ENCODE measurements at regions not wholly inside any gene's neighbourhood (a gene's known extent, or its start where the extent isn't known, plus 50 kb on each side); places are given as distances from the start of the nearest gene placed in this dataset.
"Not testable (repeated sequence)": the region's sequence is repeated elsewhere in the genome, so short reads cannot be mapped to it uniquely, and the experiment has no call there.

DNA sequence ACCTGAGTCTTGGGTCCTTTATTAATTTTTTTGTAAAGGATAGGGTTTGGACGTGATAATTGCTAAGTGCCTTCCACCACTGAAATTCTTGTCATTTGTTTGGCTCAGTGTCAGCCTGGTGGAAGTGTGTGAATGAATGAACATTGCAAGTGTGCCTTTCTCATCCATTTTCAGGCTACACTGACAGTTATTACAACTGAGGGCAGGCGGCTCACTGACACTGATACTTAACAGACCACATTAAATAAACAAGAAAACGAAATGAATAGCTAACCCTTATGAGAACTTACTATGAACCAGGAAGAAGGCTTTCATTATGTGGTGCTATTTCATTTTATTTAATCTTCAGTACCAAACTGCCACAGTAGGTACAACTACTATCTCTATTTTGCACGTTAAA lies 188.8 kb upstream of the CRBN start:
- H3K27ac ChIP-seq: no peak overlapping the region
- TF ChIP-seq, protein P1, sequence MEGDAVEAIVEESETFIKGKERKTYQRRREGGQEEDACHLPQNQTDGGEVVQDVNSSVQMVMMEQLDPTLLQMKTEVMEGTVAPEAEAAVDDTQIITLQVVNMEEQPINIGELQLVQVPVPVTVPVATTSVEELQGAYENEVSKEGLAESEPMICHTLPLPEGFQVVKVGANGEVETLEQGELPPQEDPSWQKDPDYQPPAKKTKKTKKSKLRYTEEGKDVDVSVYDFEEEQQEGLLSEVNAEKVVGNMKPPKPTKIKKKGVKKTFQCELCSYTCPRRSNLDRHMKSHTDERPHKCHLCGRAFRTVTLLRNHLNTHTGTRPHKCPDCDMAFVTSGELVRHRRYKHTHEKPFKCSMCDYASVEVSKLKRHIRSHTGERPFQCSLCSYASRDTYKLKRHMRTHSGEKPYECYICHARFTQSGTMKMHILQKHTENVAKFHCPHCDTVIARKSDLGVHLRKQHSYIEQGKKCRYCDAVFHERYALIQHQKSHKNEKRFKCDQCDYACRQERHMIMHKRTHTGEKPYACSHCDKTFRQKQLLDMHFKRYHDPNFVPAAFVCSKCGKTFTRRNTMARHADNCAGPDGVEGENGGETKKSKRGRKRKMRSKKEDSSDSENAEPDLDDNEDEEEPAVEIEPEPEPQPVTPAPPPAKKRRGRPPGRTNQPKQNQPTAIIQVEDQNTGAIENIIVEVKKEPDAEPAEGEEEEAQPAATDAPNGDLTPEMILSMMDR (conservative IDR thresholded peaks at IDR 0.05): no peak
- TF ChIP-seq ZFX (IDR thresholded peaks at IDR 0.05): no peak

DNA sequence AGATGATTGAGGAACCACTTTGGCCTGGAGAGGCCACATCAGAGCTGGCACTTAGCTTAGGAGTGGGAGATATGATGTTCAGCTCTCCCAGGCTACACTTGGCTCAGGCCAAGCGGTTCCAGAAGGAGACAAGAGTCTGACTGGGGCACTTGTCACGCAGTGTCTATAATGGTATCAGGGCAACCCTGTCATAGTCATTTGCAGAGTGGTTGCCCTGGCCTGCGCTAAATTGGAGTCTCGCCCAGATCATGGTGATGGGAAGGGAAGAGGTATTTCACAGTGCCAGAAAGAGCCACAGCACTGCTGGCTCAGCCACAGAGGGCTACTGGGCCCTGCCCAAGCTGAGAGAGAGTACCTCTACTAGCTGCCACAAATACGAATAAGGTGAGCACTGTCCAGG lies 186.9 kb upstream of the CRBN start:
- no peak overlapping the region for H3K27ac ChIP-seq
- TF ChIP-seq ZFX (IDR thresholded peaks at IDR 0.05): no peak
- TF ChIP-seq, protein P1 (conservative IDR thresholded peaks at IDR 0.05): no peak

GRCh38 chr3:3365716-3366115 lies 186.2 kb upstream of the CRBN start:
- TF ChIP-seq ZFX (IDR thresholded peaks at IDR 0.05): no peak
- TF ChIP-seq, protein P1 (conservative IDR thresholded peaks at IDR 0.05): no peak
- no peak overlapping the region for H3K27ac ChIP-seq

- TF ChIP-seq ZFX (IDR thresholded peaks at IDR 0.05): no peak
- TF ChIP-seq, protein P1 (conservative IDR thresholded peaks at IDR 0.05): no peak
- H3K27ac ChIP-seq: no peak overlapping the region
Measured at GRCh38 chr3:3356846-3357245, 177.4 kb upstream of the CRBN start.

DNA sequence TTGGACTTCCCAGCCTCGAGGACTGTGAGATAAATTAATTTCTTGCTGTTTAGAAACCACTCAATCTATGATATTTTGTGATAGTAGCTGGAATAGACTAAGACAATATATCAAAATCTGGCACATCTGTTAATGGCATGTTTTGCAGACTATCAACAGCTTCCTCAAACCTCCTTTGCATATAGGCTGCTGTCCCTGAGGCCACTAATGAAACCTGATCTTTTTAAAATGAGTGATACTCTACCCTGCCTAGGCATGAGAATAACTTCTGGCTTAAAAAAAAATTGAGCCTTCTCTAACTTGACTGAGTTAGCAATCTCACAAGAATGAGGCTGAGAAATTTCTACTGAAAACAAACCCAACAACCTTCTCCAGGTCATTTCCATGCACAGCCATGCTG lies 176.0 kb upstream of the CRBN start:
- TF ChIP-seq, protein P1 (conservative IDR thresholded peaks at IDR 0.05): no peak
- no peak for TF ChIP-seq ZFX (IDR thresholded peaks at IDR 0.05)

DNA sequence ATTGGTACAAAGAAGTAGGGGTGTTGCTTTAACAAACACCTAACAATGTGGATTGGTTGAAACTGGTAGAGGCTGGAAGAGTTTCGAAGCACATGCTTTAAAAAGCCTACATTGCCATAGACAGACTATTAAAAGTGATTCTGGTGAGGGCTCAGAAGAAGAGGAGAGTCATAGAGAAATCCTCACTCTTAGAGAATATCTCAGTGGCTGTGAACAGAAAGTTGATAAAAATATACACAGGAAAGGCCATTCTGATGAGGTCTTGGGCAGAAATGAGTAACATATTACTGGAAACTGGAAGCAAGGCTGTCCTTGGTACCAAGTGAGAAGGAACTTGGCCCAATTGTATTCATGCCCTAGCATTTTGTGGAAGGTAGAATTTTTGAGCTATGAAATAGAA lies 173.7 kb upstream of the CRBN start:
- H3K27ac ChIP-seq: no peak overlapping the region
- TF ChIP-seq, protein P1 (conservative IDR thresholded peaks at IDR 0.05): no peak
- TF ChIP-seq ZFX (IDR thresholded peaks at IDR 0.05): no peak

More for the DNA sequence above, 176.0 kb upstream of the CRBN start:
- H3K27ac ChIP-seq: no peak overlapping the region

GRCh38 chr3:3351226-3351625 lies 171.7 kb upstream of the CRBN start:
- no peak for TF ChIP-seq ZFX (IDR thresholded peaks at IDR 0.05)
- TF ChIP-seq, protein P1 (conservative IDR thresholded peaks at IDR 0.05): no peak
- H3K27ac ChIP-seq: no peak overlapping the region

DNA sequence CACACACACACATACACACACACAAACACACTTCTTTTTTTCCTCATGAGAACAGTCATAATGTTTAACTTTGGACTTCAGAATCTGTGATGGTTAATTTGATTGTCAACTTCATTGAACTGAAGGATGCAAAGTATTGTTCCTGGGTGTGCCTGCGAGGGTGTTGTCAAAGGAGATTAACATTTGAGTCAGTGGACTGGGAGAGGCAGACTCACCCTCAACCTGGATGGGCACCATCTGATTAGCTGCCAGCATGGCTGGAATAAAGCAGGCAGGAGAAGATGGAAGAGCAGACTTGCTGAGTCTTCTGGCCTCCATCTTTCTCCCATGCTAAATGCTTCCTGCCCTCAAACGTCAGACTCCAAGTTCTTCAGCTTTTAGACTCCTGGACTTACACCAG lies 167.6 kb upstream of the CRBN start:
- H3K27ac ChIP-seq: not testable (repeated sequence)

All from C4-2B (cell line).